PC-9 (cell line): ENCODE measurements at regions not wholly inside any gene's neighbourhood (a gene's known extent, or its start where the extent isn't known, plus 50 kb on each side); places are given as distances from the start of the nearest gene placed in this dataset.

Experiments
- EZH2 ChIP-seq: fragments of 200-600 bp; sonication (generic); IDR thresholded peaks from 2 replicates; pipeline ENCODE4 v1.8.0; 2017; ENCODE audit warnings: antibody characterized with exemption, low read depth
- TF ChIP-seq, protein P1 (sequence below): fragments of 200-600 bp; sonication (generic); conservative IDR thresholded peaks from 2 replicates; pipeline ENCODE4 v1.6.1; 2017; ENCODE audit warnings: mixed run types, antibody characterized with exemption, mild to moderate bottlenecking, moderate library complexity

DNA sequence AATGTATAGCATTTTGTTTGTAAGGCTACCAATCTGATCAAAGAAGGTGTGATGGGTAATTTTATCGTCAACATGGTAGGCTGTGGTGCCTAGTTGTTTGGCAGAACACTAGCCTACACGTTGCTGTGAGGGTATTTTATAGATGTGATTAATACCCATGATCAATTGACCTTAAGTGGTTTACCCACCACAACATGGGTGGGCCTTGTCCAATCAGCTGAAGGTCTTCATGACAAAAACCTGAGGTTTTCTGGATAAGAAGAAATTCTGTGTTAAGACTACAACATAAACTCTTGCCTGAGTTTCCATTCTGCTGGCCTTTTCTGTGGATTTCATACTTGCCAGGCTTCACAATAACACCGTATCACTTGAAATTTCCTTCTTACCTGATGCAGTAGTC, 131.8 kb upstream of the PPP1R3A start:
- TF ChIP-seq, protein P1, sequence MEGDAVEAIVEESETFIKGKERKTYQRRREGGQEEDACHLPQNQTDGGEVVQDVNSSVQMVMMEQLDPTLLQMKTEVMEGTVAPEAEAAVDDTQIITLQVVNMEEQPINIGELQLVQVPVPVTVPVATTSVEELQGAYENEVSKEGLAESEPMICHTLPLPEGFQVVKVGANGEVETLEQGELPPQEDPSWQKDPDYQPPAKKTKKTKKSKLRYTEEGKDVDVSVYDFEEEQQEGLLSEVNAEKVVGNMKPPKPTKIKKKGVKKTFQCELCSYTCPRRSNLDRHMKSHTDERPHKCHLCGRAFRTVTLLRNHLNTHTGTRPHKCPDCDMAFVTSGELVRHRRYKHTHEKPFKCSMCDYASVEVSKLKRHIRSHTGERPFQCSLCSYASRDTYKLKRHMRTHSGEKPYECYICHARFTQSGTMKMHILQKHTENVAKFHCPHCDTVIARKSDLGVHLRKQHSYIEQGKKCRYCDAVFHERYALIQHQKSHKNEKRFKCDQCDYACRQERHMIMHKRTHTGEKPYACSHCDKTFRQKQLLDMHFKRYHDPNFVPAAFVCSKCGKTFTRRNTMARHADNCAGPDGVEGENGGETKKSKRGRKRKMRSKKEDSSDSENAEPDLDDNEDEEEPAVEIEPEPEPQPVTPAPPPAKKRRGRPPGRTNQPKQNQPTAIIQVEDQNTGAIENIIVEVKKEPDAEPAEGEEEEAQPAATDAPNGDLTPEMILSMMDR = no peak
- TF ChIP-seq EZH2 = no peak
